AG20443 (cell line): ENCODE measurements at regions not wholly inside any gene's neighbourhood (a gene's known extent, or its start where the extent isn't known, plus 50 kb on each side); places are given as distances from the start of the nearest gene placed in this dataset.

Experiments
- DNase-seq: peaks from one replicate; pipeline ENCODE4 v3.0.0; 2012; ENCODE audit warnings: low spot score, mixed read lengths

DNA sequence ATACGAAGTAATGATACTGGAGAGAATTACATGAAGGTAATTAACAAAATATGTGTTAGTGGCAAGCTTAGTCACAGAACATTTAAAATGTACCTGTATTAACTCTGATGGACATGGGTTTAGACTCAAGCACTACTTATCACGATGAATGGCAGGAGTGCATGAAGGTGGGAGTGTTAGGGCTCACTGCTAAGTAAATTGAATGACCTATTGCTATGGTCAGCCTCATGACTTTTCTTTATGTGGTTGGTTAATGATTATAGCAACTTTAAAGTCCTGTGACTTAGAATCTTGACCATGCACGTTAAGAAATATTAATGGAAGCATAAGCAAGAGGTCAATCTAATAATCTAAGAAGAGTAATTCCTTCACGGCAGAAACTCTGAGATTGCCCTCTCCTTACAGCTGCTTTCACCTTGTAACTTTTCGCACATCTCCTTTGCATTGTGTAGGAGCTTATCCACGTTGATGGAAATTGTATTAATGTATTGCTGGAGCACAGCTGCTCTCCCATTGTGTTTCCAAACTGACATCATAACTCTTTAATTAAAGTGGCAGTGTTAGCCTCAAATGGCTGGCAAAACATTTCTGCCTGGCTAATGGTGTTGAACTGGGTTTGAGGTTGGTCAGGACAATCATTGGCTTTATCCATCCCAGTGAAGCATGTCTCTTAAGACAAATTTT is 114.5 kb downstream of the RXFP2 start:
- DNase-seq, result no peak

DNA sequence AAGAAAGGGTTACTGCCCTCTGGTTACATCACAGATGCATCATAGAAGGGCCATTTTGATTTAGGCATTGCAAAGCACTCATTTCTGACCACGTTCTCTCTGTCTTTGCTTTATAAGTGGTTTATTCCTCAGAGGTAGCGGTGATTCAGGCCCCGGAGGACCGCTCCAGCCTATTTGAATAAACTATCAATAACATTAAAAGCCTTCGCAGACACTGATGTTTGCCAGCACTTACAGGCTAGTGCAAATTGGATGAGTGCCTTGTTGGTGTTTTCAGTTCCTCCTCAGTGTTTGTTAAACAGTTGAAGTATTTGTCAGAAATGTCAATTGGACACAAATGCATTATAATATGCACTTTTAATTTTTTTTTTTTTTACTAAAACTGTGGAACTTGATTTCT is 120.2 kb downstream of the RXFP2 start:
- no peak for DNase-seq

DNA sequence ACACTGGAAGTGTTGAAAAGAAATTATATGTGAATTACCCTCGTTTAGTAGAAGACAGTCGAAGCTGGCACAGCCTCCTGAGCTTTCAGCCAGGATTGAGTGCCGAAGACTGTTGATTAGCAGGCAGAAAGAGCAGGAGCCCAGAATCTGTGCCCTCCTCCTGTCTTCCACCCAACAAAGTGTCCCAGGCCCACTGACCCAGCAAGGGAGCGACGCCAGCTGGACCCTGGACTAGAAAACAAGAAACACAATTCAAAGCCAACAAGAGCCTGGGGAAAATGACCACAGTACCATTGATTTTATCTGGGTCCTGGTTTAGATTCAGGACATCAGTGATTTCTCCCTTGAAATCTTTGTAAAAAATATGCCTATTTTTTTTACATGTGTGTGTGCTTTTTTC is 120.7 kb downstream of the RXFP2 start:
- DNase-seq, result no peak

DNA sequence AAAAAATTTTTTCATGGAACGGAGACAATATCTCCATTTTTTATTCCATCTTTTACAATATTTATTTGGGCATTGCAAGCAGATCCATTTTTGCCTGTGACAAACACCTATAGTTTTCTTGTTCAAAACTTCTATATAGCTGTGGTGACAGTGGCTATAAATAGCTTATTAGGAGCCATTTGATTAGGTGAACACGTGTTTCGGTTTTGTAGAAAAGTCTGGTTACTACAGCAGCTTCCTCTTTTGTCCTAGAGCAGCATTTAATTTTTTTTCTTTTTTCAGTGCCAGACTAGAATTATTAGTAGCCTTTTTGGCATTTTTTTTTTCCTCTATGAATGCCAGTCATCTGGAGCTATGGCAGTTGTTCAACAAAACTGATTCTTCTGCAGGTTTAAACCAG is 123.5 kb downstream of the RXFP2 start:
- DNase-seq, result no peak

DNA sequence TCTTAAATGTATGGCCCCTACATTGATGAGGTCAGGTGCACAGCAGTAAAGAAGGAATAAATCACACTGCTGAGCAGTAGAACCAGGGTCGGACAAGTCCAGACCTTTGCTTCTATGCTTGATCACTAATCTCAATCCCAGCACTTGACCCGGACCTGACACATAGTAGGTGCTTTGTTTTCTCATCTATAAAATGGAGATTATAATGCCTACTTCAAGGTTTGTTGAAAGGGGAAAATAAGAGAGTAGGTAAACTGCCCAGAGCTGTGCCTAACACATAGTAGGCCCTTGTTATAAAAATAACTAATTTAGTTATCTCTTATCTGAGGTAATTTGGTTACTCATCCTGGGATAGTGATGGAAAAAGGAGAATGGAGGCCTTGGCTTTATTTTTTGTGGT is 125.0 kb downstream of the RXFP2 start:
- no peak for DNase-seq

DNA sequence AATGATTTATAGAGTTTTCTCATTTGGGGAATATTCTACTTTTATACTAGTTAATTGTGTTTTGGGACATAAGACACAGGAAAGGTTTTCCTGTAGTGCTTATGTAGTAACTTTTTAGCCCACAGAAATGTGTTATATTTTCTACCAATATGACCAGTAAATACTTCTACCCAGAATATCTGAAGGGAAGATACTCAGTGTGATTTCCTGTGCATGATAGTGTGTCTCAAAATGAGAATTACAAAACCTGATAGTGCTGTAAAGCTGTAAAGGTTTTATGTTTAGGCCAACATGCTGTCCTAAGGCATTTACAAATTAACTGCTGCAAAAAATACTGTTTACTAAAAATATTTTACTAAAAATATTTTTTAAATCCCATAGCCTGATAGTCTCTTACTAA is 126.8 kb downstream of the RXFP2 start:
- no peak for DNase-seq

DNA sequence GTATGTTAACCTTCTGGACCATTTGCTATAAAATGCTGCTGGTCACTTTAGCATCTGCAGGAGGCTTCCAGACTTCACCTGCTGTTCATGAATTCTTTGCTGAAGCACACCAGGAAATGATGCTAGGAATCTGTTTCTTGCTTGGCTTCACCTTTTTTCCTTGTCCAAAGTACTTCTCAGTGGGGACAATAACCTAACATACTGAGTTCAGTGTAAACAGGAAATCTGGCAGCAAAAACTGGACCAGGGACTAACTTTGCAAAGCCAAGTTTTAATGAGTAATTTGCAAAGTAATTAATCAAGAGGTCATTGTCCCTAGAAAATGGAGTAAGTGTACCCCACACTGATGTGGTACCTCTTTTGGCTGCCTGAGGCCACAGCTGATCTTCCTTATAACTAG is 128.4 kb downstream of the RXFP2 start:
- no peak for DNase-seq

DNA sequence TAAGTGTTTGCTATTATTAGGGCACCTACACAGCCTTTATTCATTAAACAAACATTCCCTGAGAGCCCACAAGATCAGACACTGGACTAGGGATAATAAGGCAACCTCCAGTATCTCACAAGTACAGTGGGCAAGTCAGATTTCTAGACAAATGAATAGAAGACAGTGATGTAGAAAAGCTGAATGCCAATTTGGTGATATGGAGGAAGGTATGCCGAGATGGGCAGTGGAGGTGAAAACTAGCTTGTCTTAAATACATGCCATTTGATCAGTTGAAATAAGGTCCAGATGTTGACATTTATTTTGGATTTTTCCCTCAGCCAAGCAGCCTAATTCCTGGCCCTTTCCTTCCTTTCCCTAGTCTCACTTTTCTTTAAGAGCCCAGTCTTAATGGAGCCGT is 130.3 kb downstream of the RXFP2 start:
- DNase-seq, result no peak

DNA sequence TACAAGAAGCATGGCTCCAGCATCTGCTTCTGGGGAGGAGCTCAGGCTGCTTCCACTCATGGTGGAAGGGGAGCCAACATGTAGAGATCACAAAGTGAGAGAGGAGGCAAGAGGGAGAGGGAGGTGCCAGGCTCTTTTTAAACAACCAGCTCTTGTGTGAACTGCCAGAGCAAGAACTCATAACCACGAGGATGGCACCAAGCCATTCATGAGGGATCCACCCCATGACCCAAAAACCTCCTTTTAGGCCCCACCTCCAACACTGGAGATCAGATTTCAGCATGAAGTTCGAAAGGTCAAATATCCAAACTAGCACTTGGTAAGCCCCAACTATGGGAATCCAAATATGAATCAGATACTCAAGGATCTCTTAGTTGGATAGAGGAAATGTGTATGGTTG is 131.2 kb downstream of the RXFP2 start:
- DNase-seq, result no peak

DNA sequence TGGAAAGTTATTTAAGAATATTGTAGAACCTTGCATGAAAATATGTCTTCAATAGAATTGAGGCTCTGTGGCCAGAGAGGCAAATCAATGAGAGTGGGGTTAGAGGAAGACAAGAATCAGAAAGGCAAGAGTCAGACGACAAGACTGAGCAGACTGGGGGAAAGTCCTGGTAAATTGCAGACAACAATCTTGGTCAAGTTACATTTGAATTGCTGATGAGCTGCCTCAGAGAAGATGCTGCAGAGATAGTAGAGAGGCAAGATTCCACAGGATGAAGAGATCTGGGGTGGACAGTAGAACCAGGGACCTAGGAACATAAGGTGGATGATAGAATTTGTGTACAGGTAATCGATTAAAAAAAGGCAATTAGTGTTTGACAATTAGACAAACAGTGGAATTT is 133.8 kb downstream of the RXFP2 start:
- DNase-seq, result no peak

DNA sequence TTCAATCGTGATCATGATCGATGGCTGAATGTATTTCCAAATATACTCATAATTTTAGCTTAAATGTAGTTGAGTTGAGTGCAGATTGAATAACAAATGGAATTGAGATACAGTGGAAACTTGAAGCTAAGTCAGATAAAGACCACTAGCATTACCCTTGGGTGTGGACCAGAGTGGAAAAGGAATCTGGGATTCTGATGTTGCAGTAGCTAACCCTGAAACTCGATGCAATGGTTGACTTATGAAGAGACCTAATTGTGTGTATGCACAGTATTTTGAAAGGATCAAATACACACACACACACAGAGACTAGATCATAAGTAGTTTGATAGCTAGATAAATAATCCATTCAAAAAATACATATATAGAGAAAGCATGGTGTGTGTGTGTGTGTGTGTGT is 135.8 kb downstream of the RXFP2 start:
- DNase-seq, result no peak

DNA sequence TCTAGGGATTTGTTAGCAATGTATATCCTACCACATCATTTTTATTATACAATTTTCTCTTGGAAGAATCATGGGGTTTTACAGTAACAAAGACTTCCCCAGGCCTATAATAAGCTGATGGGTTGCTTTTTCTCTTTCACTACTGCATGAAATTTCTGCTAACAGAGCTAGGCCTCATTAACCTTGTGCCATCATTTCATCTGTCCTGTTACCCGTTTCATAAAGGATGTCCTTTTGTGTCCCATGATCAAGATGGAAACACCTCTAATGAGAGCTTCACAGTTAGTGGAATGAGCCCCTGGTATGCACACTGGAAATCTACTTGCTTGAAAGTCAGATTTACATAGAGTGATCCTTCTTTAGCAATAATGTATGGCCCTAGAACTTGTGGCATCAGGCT is 138.7 kb downstream of the RXFP2 start:
- DNase-seq, result no peak

DNA sequence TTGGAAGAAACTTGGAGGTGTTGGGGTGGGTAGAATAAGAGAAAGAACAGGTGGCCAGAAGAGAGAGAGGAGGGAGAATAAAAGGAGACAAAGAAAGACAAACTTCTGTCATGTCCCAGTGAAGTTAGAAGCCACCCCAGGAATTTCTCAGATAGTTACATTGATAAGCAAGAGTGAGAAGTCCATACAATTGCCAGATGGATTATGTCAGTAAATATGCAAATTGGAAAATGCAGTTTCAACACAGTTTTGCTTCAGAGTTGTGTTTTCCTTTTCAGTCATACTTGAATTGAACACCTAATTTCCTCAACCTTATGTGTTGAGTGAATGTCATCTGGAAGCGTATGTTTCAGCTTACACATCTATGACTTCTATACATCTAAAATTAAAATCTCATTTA is 139.2 kb downstream of the RXFP2 start:
- DNase-seq, result no peak

DNA sequence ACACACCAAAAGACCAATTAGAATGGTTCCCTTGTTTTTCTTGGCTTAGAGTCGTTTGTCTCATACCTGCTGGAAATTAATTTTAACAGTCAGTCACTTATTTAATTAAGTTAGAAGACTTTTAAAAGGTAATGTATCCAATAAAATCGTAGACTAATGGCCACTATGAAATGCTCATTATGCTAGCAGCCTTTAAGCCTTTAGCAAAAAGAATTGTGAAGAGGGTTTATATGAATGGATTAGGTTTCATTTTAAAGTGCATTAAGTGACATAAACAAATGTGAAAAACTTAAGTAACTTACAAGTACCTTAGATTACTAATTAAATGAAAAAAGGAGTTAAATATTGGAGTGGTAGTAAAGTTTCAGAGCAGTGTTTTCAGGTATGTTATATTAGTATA is 139.6 kb downstream of the RXFP2 start:
- no peak for DNase-seq

DNA sequence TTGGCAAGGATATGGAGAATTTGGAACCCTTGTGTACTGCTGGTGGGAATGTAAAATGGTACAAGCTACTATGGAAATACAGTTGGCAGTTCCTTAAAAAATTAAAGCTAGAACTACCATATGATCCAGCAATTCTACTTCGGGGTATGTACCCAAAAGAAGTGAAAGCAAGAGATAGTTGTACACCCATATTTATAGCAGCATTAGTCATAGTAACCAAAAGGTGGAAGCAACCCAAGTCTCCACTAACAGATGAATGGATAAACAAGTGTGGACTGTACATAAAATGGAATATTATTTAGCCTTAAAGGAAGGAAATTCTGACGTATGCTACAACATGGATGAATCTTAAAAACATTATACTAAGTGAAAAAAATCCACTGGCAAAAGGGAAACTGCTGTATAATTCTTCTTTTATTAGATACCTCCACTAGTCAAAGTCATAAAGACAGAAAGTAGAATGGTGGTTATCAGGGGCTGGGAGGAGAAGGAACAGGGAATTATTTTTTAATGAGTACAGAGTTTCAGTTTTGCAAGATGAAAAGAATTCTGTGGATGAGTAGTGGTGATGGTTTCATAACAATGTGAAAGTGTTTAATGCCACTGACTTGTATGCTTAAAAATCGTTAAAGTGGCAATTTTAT is 141.6 kb downstream of the RXFP2 start:
- no peak for DNase-seq

DNA sequence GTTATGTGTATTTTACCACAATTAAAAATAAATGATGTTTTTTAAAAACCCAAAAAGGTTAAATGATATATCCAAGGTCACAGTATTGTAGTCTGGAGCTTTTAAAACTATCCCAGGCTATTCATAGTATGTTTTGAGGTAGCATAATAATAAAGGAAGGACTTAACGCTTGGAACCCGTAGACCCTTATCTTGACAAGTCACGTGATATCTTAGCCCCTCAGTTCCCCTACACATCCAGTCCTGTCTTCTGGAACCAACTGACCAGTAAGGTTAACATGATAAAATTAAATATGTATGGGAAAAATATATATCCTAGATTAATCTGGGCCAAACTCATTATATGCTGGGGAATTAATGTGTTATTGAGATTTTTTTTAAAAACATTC is 142.2 kb downstream of the RXFP2 start:
- DNase-seq, result no peak

DNA sequence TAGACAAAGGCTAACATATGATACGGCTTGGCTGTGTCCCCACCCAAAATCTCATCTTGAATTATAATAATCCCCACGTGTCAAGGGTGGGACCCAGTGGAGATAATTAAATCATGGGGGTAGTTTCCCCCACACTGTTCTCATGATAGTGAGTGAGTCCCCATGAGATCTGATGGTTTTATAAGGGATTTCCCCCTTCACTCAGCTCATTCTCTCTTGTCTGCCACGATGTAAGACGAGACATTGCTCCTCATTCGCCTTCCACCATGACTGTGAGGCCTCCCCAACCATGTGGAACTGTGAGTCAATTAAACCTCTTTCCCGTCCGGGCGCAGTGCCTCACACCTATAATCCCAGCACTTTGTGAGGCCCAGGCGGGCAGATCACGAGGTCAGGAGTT is 143.5 kb downstream of the RXFP2 start:
- no peak for DNase-seq

DNA sequence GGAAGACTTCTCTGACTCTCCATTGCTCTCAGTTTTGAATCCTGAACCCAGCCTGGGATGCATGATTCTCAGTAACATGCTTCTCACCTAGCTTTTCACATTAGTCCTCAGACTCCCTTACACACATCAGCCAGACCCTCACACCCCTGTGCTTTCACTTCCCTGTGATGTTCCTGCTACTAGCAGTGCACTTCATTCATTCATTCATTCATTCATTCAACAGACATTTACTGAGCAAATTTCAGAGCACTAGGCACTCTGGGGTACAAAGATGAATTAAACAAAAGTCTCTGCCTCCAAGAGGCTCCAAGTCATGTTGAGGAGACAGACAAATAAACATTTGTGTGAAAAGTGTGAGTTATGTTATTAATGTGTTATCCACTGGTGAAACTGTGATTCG is 145.2 kb downstream of the RXFP2 start:
- DNase-seq, result no peak

DNA sequence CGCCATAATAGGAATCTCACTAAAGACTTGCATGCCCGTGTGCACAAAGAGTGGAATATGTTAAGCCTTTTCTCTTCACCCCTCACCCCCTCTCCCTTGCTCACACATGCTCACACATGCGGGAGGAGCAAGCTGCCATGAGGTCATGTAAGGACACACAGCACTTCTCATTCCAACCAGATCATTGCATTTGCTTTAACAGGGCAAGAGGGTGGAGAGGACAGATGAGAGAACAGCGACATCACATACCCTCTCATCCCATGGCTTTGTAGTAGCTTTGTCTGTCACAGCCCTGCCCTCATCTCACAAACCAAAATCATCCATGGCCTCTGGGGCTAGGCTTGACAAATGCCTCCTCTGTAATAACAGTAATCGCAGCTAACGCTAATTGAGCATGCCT is 145.6 kb upstream of the FRY start:
- peak; percentile 34 for DNase-seq

DNA sequence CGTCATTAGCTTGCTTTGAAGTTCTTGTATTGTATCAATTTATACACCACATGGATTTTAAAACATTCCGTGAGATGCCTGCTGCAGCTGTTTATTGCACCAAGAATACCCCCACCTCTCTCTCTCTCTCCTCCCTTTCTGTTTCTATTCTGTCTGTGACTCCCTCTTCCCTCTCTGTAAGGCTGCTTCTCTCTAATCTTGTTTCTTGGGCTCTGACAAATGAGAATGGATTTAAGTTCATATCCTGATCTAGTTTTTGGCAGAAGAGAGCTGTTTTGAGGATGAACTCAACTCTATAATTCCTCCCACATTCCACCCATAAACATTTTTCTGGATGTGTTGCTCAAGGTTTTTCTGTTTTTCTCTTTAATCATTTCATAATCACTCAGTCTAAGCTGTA is 144.3 kb upstream of the FRY start:
- DNase-seq, result peak; percentile 66

DNA sequence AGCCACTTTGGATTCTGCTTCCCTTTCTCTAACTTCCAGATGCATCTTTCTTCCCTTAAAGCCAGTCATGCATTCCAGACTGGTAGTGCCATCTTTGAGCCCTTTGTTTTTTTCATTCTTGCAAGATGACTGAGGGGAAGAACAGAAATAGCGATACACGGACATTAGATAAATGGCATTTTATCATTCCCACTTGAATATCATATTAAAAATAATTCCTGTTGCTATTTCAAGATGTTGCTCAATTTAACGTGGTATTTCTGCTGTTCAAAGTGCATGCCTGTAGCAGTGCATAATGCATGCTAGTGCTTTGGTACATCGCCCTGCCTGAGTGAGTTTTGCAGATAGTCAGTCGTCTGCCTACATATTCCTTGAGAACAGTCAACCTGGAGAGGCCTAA is 140.6 kb upstream of the FRY start:
- DNase-seq, result peak; percentile 11

DNA sequence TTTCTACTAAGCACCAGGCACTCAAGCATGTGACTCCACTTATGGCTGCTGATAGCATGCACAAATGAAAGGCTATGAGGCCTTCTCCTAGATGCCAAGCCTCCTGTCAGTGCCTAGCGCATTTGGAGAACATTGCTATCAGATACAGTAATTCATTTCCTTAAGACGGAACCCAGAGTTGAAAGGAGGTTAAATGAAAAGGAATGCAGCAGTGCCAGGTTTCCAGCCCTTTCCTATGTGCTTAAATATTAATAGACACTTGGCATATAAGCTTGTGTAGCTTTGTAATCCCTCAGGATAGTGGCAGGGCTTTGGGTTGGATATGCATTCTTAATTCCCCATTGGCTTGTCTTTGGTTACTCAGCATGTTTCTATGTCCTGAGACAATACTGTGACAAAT is 140.1 kb upstream of the FRY start:
- no peak for DNase-seq

DNA sequence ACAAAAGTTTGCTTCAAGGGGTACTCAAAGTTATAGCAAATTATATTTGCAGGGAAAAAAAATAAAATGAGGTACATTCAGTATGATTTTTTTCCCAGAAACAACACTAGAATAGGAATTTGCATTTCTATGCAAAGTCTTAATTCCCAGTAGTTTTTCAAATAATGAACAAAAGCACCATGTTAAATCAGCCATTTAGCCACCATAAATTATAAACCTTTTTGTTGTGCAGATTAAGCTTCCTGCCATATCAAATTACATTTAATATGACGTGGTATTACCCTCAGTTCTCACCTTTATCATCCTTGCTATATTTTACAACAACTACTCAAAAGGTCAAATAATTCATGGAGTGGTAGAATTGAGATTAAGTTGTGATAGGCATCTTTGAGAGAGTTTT is 136.6 kb upstream of the FRY start:
- no peak for DNase-seq

DNA sequence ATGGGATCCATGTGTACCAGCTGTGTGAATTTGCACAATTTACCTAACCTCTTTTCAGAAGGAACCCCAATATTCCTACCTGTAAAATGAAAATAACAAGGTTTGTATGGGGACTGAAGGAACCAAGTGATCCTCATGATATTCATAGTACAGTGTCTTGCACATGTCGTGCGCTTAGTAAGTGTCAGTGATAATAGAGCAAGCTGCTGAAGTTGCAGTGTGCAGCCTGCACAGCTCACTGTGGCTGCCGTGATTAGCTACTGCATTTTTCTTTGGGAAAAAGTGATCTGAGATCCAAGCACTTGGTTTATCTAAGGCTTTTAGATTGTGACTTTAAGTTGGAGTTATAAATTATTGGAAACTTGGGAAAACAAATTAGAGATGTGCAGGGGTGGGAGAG is 135.9 kb upstream of the FRY start:
- DNase-seq, result no peak
